ENCODE measurements at regions not wholly inside any gene's neighbourhood (a gene's known extent, or its start where the extent isn't known, plus 50 kb on each side); places are given as distances from the start of the nearest gene placed in this dataset.

GRCh38 chr5:93120771-93121170, 460.2 kb downstream of the NR2F1-AS1 start:
- intact Hi-C loops (cut with DNase I) = no loop called here
- no peaks in the 10 kb centered on the region for H3K27me3 ChIP-seq
- DNase-seq (no peak), ATAC-seq (no peak), FAIRE-seq (no peak)
- H3K4me3 ChIP-seq = no peak overlapping the region
- H3K36me3 ChIP-seq = no peaks in the 10 kb centered on the region
- H3K4me1 ChIP-seq = no peaks in the 10 kb centered on the region
- H3K9me3 ChIP-seq = no peaks in the 10 kb centered on the region
- no peak overlapping the region for H3K27ac ChIP-seq
- 85 to 87% methylated on average over 4 of the region's 4 CpGs for WGBS, 2 donors
- no peak for TF ChIP-seq CTCF (IDR thresholded peaks at IDR 0.05)

- Histone ChIP-seq H3K36me3 (no peaks in the 10 kb centered on the region), H3K27me3 (no peaks in the 10 kb centered on the region), H3K27ac (no peak overlapping the region), H3K4me1 (no peaks in the 10 kb centered on the region), H3K9me3 (no peaks in the 10 kb centered on the region), H3K4me3 (no peak overlapping the region)
- 74 to 80% methylated on average over 1 of the region's 1 CpG for WGBS, 2 donors
- intact Hi-C loops (cut with DNase I) = no loop called here
- no peak for DNase-seq
- no peak for ATAC-seq
- no peak for FAIRE-seq
- TF ChIP-seq CTCF (IDR thresholded peaks at IDR 0.05) = no peak
Observed at GRCh38 chr5:93120051-93120450, 461.0 kb downstream of the NR2F1-AS1 start.

GRCh38 chr5:93117751-93118531, 463.1 kb downstream of the NR2F1-AS1 start:
- H3K36me3 ChIP-seq = no peaks in the 10 kb centered on the region
- H3K27ac ChIP-seq = no peak overlapping the region
- H3K4me1 ChIP-seq = no peaks in the 10 kb centered on the region
- DNase-seq = no peak
- TF ChIP-seq CTCF (IDR thresholded peaks at IDR 0.05) = no peak
- H3K27me3 ChIP-seq = no peaks in the 10 kb centered on the region
- no peak overlapping the region for H3K4me3 ChIP-seq
- no peaks in the 10 kb centered on the region for H3K9me3 ChIP-seq
- intact Hi-C loops (cut with DNase I) = no loop called here
- ATAC-seq = no peak
- FAIRE-seq = no peak
- 23 to 27% methylated on average over 2 of the region's 2 CpGs for WGBS, 2 donors

- DNase-seq (no peak), FAIRE-seq (no peak), ATAC-seq (no peak)
- Histone ChIP-seq H3K4me3 (no peak overlapping the region), H3K27me3 (no peaks in the 10 kb centered on the region), H3K4me1 (peaks cover 0 to 13% (median 0%) of the 10 kb centered on the region in 3 donors), H3K27ac (no peak overlapping the region), H3K36me3 (no peaks in the 10 kb centered on the region), H3K9me3 (no peaks in the 10 kb centered on the region)
- 76 to 83% methylated on average over 4 of the region's 4 CpGs for WGBS, 2 donors
- intact Hi-C loops (cut with DNase I) = no loop called here
- TF ChIP-seq CTCF (IDR thresholded peaks at IDR 0.05) = no peak
Observed at GRCh38 chr5:93107805-93108520, 473.1 kb downstream of the NR2F1-AS1 start.

GRCh38 chr5:93107141-93107540, 473.9 kb downstream of the NR2F1-AS1 start:
- ATAC-seq (no peak), DNase-seq (no peak), FAIRE-seq (no peak)
- no peaks in the 10 kb centered on the region for H3K36me3 ChIP-seq
- no peaks in the 10 kb centered on the region for H3K9me3 ChIP-seq
- H3K4me1 ChIP-seq = peaks cover 0 to 13% (median 0%) of the 10 kb centered on the region in 3 donors
- no peak overlapping the region for H3K27ac ChIP-seq
- intact Hi-C loops (cut with DNase I) = no loop called here
- WGBS, 2 donors = 7 to 17% methylated on average over 1 of the region's 1 CpG
- no peaks in the 10 kb centered on the region for H3K27me3 ChIP-seq
- no peak for TF ChIP-seq CTCF (IDR thresholded peaks at IDR 0.05)
- no peak overlapping the region for H3K4me3 ChIP-seq
